Central memory CD8-positive, alpha-beta T cell (primary cell): ENCODE measurements at regions not wholly inside any gene's neighbourhood (a gene's known extent, or its start where the extent isn't known, plus 50 kb on each side); places are given as distances from the start of the nearest gene placed in this dataset.

ENCODE experiments used
- ATAC-seq: fragments of 150-1000 bp; cut with Tn5 transposase; replicated peaks from 2 replicates; pipeline ENCODE4 v1.10.0; 2022; ENCODE audit warnings: mild to moderate bottlenecking, moderate FRiP score, moderate number of reproducible peaks; ENCODE audit not compliant: poor library complexity, severe bottlenecking; ENCODE audit errors: extremely low read depth
- DNase-seq, 2 donors: peaks; one replicate each; pipeline ENCODE4 v3.0.0; 2021; ENCODE audit warnings: low spot score in 2 of 2
- H3K27ac Mint-ChIP-seq: one replicate; pipeline ENCODE4 v1.8.0; 2022; ENCODE audit warnings: low read depth, mild to moderate bottlenecking, moderate library complexity, mixed read lengths
- H3K27me3 Mint-ChIP-seq: one replicate; pipeline ENCODE4 v1.8.0; 2022; ENCODE audit warnings: mixed read lengths
- H3K36me3 Mint-ChIP-seq: one replicate; pipeline ENCODE4 v1.8.0; 2022; ENCODE audit warnings: mild to moderate bottlenecking, moderate library complexity, mixed read lengths; ENCODE audit not compliant: insufficient read depth
- H3K4me1 Mint-ChIP-seq: one replicate; pipeline ENCODE4 v1.8.0; 2022; ENCODE audit warnings: mixed read lengths
- H3K4me3 Mint-ChIP-seq: one replicate; pipeline ENCODE4 v1.8.0; 2022; ENCODE audit warnings: mild to moderate bottlenecking, moderate library complexity, mixed read lengths
- H3K9me3 Mint-ChIP-seq: one replicate; pipeline ENCODE4 v1.8.0; 2022; ENCODE audit warnings: mixed read lengths

GRCh38 chr7:18162657-18163056, 135.0 kb upstream of the PRPS1L1 start:
- no peak overlapping the region for H3K4me3 Mint-ChIP-seq
- DNase-seq: no peak
- H3K36me3 Mint-ChIP-seq: no peaks in the 10 kb centered on the region
- H3K27me3 Mint-ChIP-seq: peaks cover 15% of the 10 kb centered on the region
- ATAC-seq: no peak
- H3K9me3 Mint-ChIP-seq: no peaks in the 10 kb centered on the region
- no peaks in the 10 kb centered on the region for H3K4me1 Mint-ChIP-seq
- H3K27ac Mint-ChIP-seq: no peak overlapping the region

- Mint-ChIP-seq H3K4me1 (no peaks in the 10 kb centered on the region), H3K27me3 (peaks cover 15% of the 10 kb centered on the region), H3K9me3 (no peaks in the 10 kb centered on the region), H3K27ac (no peak overlapping the region), H3K4me3 (no peak overlapping the region), H3K36me3 (no peaks in the 10 kb centered on the region)
- ATAC-seq (no peak), DNase-seq (no peak)
Observed at GRCh38 chr7:18163091-18163490, 135.4 kb upstream of the PRPS1L1 start.

- ATAC-seq: no peak
- Mint-ChIP-seq H3K27me3 (no peaks in the 10 kb centered on the region), H3K27ac (no peak overlapping the region), H3K4me1 (no peaks in the 10 kb centered on the region), H3K9me3 (no peaks in the 10 kb centered on the region), H3K36me3 (no peaks in the 10 kb centered on the region), H3K4me3 (no peak overlapping the region)
- no peak for DNase-seq
Observed at GRCh38 chr7:18165166-18165565, 137.5 kb upstream of the PRPS1L1 start.

- H3K36me3 Mint-ChIP-seq: no peaks in the 10 kb centered on the region
- ATAC-seq (no peak), DNase-seq (no peak)
- no peaks in the 10 kb centered on the region for H3K4me1 Mint-ChIP-seq
- H3K27me3 Mint-ChIP-seq: no peaks in the 10 kb centered on the region
- H3K27ac Mint-ChIP-seq: no peak overlapping the region
- no peak overlapping the region for H3K4me3 Mint-ChIP-seq
- H3K9me3 Mint-ChIP-seq: no peaks in the 10 kb centered on the region
Observed at GRCh38 chr7:18166002-18166401, 138.4 kb upstream of the PRPS1L1 start.

- H3K36me3 Mint-ChIP-seq: no peaks in the 10 kb centered on the region
- H3K4me1 Mint-ChIP-seq: no peaks in the 10 kb centered on the region
- H3K27ac Mint-ChIP-seq: no peak overlapping the region
- H3K27me3 Mint-ChIP-seq: no peaks in the 10 kb centered on the region
- no peak overlapping the region for H3K4me3 Mint-ChIP-seq
- DNase-seq (no peak), ATAC-seq (no peak)
- H3K9me3 Mint-ChIP-seq: no peaks in the 10 kb centered on the region
Observed at GRCh38 chr7:18167815-18168214, 140.2 kb upstream of the PRPS1L1 start.

- Mint-ChIP-seq H3K27me3 (no peaks in the 10 kb centered on the region), H3K27ac (no peak overlapping the region), H3K4me1 (peaks cover 18% of the 10 kb centered on the region), H3K4me3 (no peak overlapping the region), H3K36me3 (no peaks in the 10 kb centered on the region), H3K9me3 (no peaks in the 10 kb centered on the region)
- ATAC-seq: peak; percentile 47
- DNase-seq: peak in 1 of 2 donors; percentile 23
Observed at GRCh38 chr7:18174996-18175395, 147.3 kb upstream of the PRPS1L1 start.

- no peak overlapping the region for H3K4me3 Mint-ChIP-seq
- no peaks in the 10 kb centered on the region for H3K36me3 Mint-ChIP-seq
- H3K4me1 Mint-ChIP-seq: peaks cover 28% of the 10 kb centered on the region
- DNase-seq: no peak
- no peak for ATAC-seq
- H3K27ac Mint-ChIP-seq: no peak overlapping the region
- no peaks in the 10 kb centered on the region for H3K9me3 Mint-ChIP-seq
- no peaks in the 10 kb centered on the region for H3K27me3 Mint-ChIP-seq
Observed at GRCh38 chr7:18175801-18176450, 148.3 kb upstream of the PRPS1L1 start.

GRCh38 chr7:18177129-18177814, 149.6 kb upstream of the PRPS1L1 start:
- H3K27ac Mint-ChIP-seq: peak overlapping the region; percentile 70
- H3K36me3 Mint-ChIP-seq: no peaks in the 10 kb centered on the region
- H3K4me3 Mint-ChIP-seq: peak overlapping the region; percentile 36

GRCh38 chr7:18177815-18178660, 150.4 kb upstream of the PRPS1L1 start:
- H3K9me3 Mint-ChIP-seq: no peaks in the 10 kb centered on the region
- DNase-seq (peak in 1 of 2 donors; percentile 25), ATAC-seq (peak; percentile 85)
- H3K36me3 Mint-ChIP-seq: no peaks in the 10 kb centered on the region
- H3K4me3 Mint-ChIP-seq: peak overlapping the region; percentile 36
- peaks cover 30% of the 10 kb centered on the region for H3K4me1 Mint-ChIP-seq
- peak overlapping the region; percentile 70 for H3K27ac Mint-ChIP-seq
- no peaks in the 10 kb centered on the region for H3K27me3 Mint-ChIP-seq

More at GRCh38 chr7:18177129-18177814, 149.6 kb upstream of the PRPS1L1 start:
- DNase-seq: no peak
- no peak for ATAC-seq
- Mint-ChIP-seq H3K9me3 (no peaks in the 10 kb centered on the region), H3K4me1 (peaks cover 30% of the 10 kb centered on the region), H3K27me3 (no peaks in the 10 kb centered on the region)

- no peaks in the 10 kb centered on the region for H3K27me3 Mint-ChIP-seq
- H3K4me1 Mint-ChIP-seq: peaks cover 30% of the 10 kb centered on the region
- no peak for ATAC-seq
- no peaks in the 10 kb centered on the region for H3K9me3 Mint-ChIP-seq
- no peak for DNase-seq
- H3K4me3 Mint-ChIP-seq: no peak overlapping the region
- no peak overlapping the region for H3K27ac Mint-ChIP-seq
- no peaks in the 10 kb centered on the region for H3K36me3 Mint-ChIP-seq
Observed at GRCh38 chr7:18179093-18179492, 151.4 kb upstream of the PRPS1L1 start.

GRCh38 chr7:18180685-18181084, 153.0 kb upstream of the PRPS1L1 start:
- Mint-ChIP-seq H3K36me3 (no peaks in the 10 kb centered on the region), H3K27me3 (no peaks in the 10 kb centered on the region), H3K4me3 (no peak overlapping the region)

GRCh38 chr7:18189500-18190126, 162.0 kb upstream of the PRPS1L1 start:
- Mint-ChIP-seq H3K9me3 (no peaks in the 10 kb centered on the region), H3K36me3 (peaks cover 2% of the 10 kb centered on the region), H3K4me3 (no peak overlapping the region), H3K4me1 (no peaks in the 10 kb centered on the region), H3K27ac (no peak overlapping the region), H3K27me3 (no peaks in the 10 kb centered on the region)
- ATAC-seq (peak; percentile 93), DNase-seq (peak in 1 of 2 donors; percentile 17)

More at GRCh38 chr7:18180685-18181084, 153.0 kb upstream of the PRPS1L1 start:
- Mint-ChIP-seq H3K4me1 (peaks cover 30% of the 10 kb centered on the region), H3K27ac (no peak overlapping the region), H3K9me3 (no peaks in the 10 kb centered on the region)
- DNase-seq (no peak), ATAC-seq (no peak)
